Stomach smooth muscle (tissue), 2 donors: ENCODE measurements at regions not wholly inside any gene's neighbourhood (a gene's known extent, or its start where the extent isn't known, plus 50 kb on each side); places are given as distances from the start of the nearest gene placed in this dataset.
"Not testable (repeated sequence)": the region's sequence is repeated elsewhere in the genome, so short reads cannot be mapped to it uniquely, and the experiment has no call there.

Experiments
- H3K27ac ChIP-seq: one replicate; pipeline ENCODE4 v1.7.0; 2013; ENCODE audit warnings: mild to moderate bottlenecking, low read length, inconsistent platforms
- H3K27me3 ChIP-seq, 2 donors: one replicate each; pipeline ENCODE4 v1.7.0; 2013; ENCODE audit warnings: low read length in 2 of 2; ENCODE audit not compliant: insufficient read depth in 2 of 2, control insufficient read depth in 1 of 2
- H3K36me3 ChIP-seq, 2 donors: one replicate each; pipeline ENCODE4 v1.7.0; 2013; ENCODE audit warnings: low read length in 2 of 2; ENCODE audit not compliant: control insufficient read depth in 2 of 2, insufficient read depth in 2 of 2
- H3K4me1 ChIP-seq: one replicate; pipeline ENCODE4 v1.7.0; 2013; ENCODE audit warnings: low read length; ENCODE audit not compliant: control insufficient read depth, insufficient read depth
- H3K4me3 ChIP-seq, 2 donors: one replicate each; pipeline ENCODE4 v1.7.0; 2013; ENCODE audit warnings: low read length in 2 of 2
- H3K9ac ChIP-seq, 2 donors: one replicate each; pipeline ENCODE4 v1.7.0; 2013; ENCODE audit warnings: low read length in 2 of 2, mild to moderate bottlenecking in 1 of 2
- H3K9me3 ChIP-seq, 2 donors: one replicate each; pipeline ENCODE4 v1.7.0; 2013; ENCODE audit warnings: low read length in 2 of 2; ENCODE audit not compliant: control insufficient read depth in 2 of 2
- donor health status: healthy.
- donor health status: Pancreatic carcinoma.

GRCh38 chr5:118303296-118303695 is 685.1 kb downstream of the DTWD2 start:
- Histone ChIP-seq H3K9ac (no peak overlapping the region), H3K9me3 (no peaks in the 10 kb centered on the region), H3K4me1 (no peaks in the 10 kb centered on the region), H3K27me3 (no peaks in the 10 kb centered on the region), H3K4me3 (no peak overlapping the region), H3K27ac (no peak overlapping the region), H3K36me3 (no peaks in the 10 kb centered on the region)

- Histone ChIP-seq H3K4me3 (no peak overlapping the region), H3K4me1 (no peaks in the 10 kb centered on the region), H3K27ac (no peak overlapping the region), H3K9ac (no peak overlapping the region), H3K36me3 (no peaks in the 10 kb centered on the region), H3K27me3 (no peaks in the 10 kb centered on the region), H3K9me3 (no peaks in the 10 kb centered on the region)
Observed at GRCh38 chr5:118302786-118303185, 685.6 kb downstream of the DTWD2 start.

GRCh38 chr5:118301696-118302095 is 686.7 kb downstream of the DTWD2 start:
- H3K4me1 ChIP-seq: no peaks in the 10 kb centered on the region
- no peak overlapping the region for H3K27ac ChIP-seq
- no peaks in the 10 kb centered on the region for H3K27me3 ChIP-seq
- no peaks in the 10 kb centered on the region for H3K9me3 ChIP-seq
- H3K4me3 ChIP-seq: no peak overlapping the region
- H3K36me3 ChIP-seq: no peaks in the 10 kb centered on the region
- H3K9ac ChIP-seq: no peak overlapping the region

- Histone ChIP-seq H3K36me3 (no peaks in the 10 kb centered on the region), H3K4me3 (no peak overlapping the region), H3K4me1 (no peaks in the 10 kb centered on the region), H3K27ac (no peak overlapping the region), H3K9ac (no peak overlapping the region), H3K27me3 (no peaks in the 10 kb centered on the region), H3K9me3 (no peaks in the 10 kb centered on the region)
Observed at GRCh38 chr5:118295045-118295444, 693.3 kb downstream of the DTWD2 start.

GRCh38 chr5:118293378-118293777 is 695.0 kb downstream of the DTWD2 start:
- no peaks in the 10 kb centered on the region for H3K36me3 ChIP-seq
- no peaks in the 10 kb centered on the region for H3K9me3 ChIP-seq
- H3K4me3 ChIP-seq: no peak overlapping the region
- no peaks in the 10 kb centered on the region for H3K27me3 ChIP-seq
- H3K4me1 ChIP-seq: no peaks in the 10 kb centered on the region
- H3K27ac ChIP-seq: no peak overlapping the region
- no peak overlapping the region for H3K9ac ChIP-seq

GRCh38 chr5:118290204-118290603 is 698.1 kb downstream of the DTWD2 start:
- Histone ChIP-seq H3K9ac (no peak overlapping the region), H3K36me3 (no peaks in the 10 kb centered on the region), H3K9me3 (no peaks in the 10 kb centered on the region), H3K27me3 (no peaks in the 10 kb centered on the region), H3K27ac (no peak overlapping the region), H3K4me1 (no peaks in the 10 kb centered on the region), H3K4me3 (no peak overlapping the region)

- H3K9me3 ChIP-seq, H3K4me3 ChIP-seq, H3K36me3 ChIP-seq, H3K27me3 ChIP-seq, H3K27ac ChIP-seq, H3K4me1 ChIP-seq, H3K9ac ChIP-seq: not testable (repeated sequence)
Observed at GRCh38 chr5:118284230-118284629, 704.1 kb downstream of the DTWD2 start.

GRCh38 chr5:118282480-118283038 is 705.8 kb downstream of the DTWD2 start:
- H3K9ac ChIP-seq, H3K36me3 ChIP-seq, H3K4me1 ChIP-seq, H3K4me3 ChIP-seq, H3K9me3 ChIP-seq, H3K27me3 ChIP-seq, H3K27ac ChIP-seq: not testable (repeated sequence)

GRCh38 chr5:118279540-118280294 is 708.6 kb downstream of the DTWD2 start:
- H3K36me3 ChIP-seq: no peaks in the 10 kb centered on the region
- H3K27me3 ChIP-seq: no peaks in the 10 kb centered on the region
- H3K9ac ChIP-seq: no peak overlapping the region
- no peaks in the 10 kb centered on the region for H3K9me3 ChIP-seq
- no peaks in the 10 kb centered on the region for H3K4me1 ChIP-seq
- H3K27ac ChIP-seq: no peak overlapping the region
- H3K4me3 ChIP-seq: no peak overlapping the region

GRCh38 chr5:118270526-118270925 is 717.8 kb downstream of the DTWD2 start:
- H3K9ac ChIP-seq: no peak overlapping the region
- no peaks in the 10 kb centered on the region for H3K4me1 ChIP-seq
- no peaks in the 10 kb centered on the region for H3K27me3 ChIP-seq
- no peak overlapping the region for H3K4me3 ChIP-seq
- no peaks in the 10 kb centered on the region for H3K9me3 ChIP-seq
- H3K27ac ChIP-seq: no peak overlapping the region
- no peaks in the 10 kb centered on the region for H3K36me3 ChIP-seq

- H3K4me1 ChIP-seq: no peaks in the 10 kb centered on the region
- H3K4me3 ChIP-seq: no peak overlapping the region
- H3K36me3 ChIP-seq: no peaks in the 10 kb centered on the region
- H3K9ac ChIP-seq: no peak overlapping the region
- no peaks in the 10 kb centered on the region for H3K9me3 ChIP-seq
- no peaks in the 10 kb centered on the region for H3K27me3 ChIP-seq
- no peak overlapping the region for H3K27ac ChIP-seq
Observed at GRCh38 chr5:118258223-118258622, 730.1 kb downstream of the DTWD2 start.
